Neural progenitor cell (in vitro differentiated cells): ENCODE measurements at regions not wholly inside any gene's neighbourhood (a gene's known extent, or its start where the extent isn't known, plus 50 kb on each side); places are given as distances from the start of the nearest gene placed in this dataset.
A peak's percentile ranks its signal among the peaks of the same experiment; 100 is the strongest.

Source experiments
- DNase-seq: peaks from one replicate; pipeline ENCODE4 v3.0.0-alpha.2; 2016; ENCODE audit warnings: low spot score
- H2AFZ ChIP-seq: fragments of 200-600 bp; sonication (generic); replicated peaks from 2 replicates; pipeline ENCODE4 v1.6.1; 2016; ENCODE audit warnings: antibody characterized with exemption
- H3F3A ChIP-seq: fragments of 200-600 bp; sonication (generic); 2 replicates; pipeline ENCODE4 v1.6.1; 2016; ENCODE audit warnings: antibody characterized with exemption, low read depth
- H3K27ac ChIP-seq: fragments of 200-600 bp; sonication (generic); 2 replicates; pipeline ENCODE4 v1.5.1; 2016; ENCODE audit warnings: mild to moderate bottlenecking
- H3K27me3 ChIP-seq: fragments of 200-600 bp; sonication (generic); 2 replicates; pipeline ENCODE4 v1.6.1; 2016; ENCODE audit warnings: mild to moderate bottlenecking, moderate library complexity
- H3K36me3 ChIP-seq: fragments of 200-600 bp; sonication (generic); 2 replicates; pipeline ENCODE4 v1.5.1; 2016
- H3K4me1 ChIP-seq: fragments of 200-600 bp; sonication (generic); 2 replicates; pipeline ENCODE4 v1.6.1; 2016; ENCODE audit warnings: mixed run types
- H3K4me2 ChIP-seq: fragments of 200-600 bp; sonication (generic); 2 replicates; pipeline ENCODE4 v1.6.1; 2016
- H3K4me3 ChIP-seq: fragments of 200-600 bp; sonication (generic); 2 replicates; pipeline ENCODE4 v1.5.1; 2016
- H3K79me2 ChIP-seq: fragments of 200-600 bp; sonication (generic); 2 replicates; pipeline ENCODE4 v1.6.1; 2016; ENCODE audit warnings: low read depth
- H3K9ac ChIP-seq: fragments of 200-600 bp; sonication (generic); 2 replicates; pipeline ENCODE4 v1.6.1; 2016
- H3K9me3 ChIP-seq: fragments of 200-600 bp; sonication (generic); 2 replicates; pipeline ENCODE4 v1.5.1; 2016; ENCODE audit warnings: low read depth
- H4K20me1 ChIP-seq: fragments of 200-600 bp; sonication (generic); 2 replicates; pipeline ENCODE4 v1.6.1; 2016; ENCODE audit warnings: low read depth
- H3K27ac Mint-ChIP-seq: 3 replicates; pipeline ENCODE4 v1.8.0; 2021; ENCODE audit warnings: mixed read lengths
- H3K27me3 Mint-ChIP-seq: 2 replicates; pipeline ENCODE4 v1.8.0; 2022; ENCODE audit warnings: low read depth, mild to moderate bottlenecking, inconsistent platforms, moderate library complexity, mixed read lengths; ENCODE audit not compliant: insufficient read depth
- H3K36me3 Mint-ChIP-seq: 3 replicates; pipeline ENCODE4 v1.8.0; 2021; ENCODE audit warnings: mixed read lengths
- H3K4me1 Mint-ChIP-seq: 3 replicates; pipeline ENCODE4 v1.8.0; 2021; ENCODE audit warnings: mixed read lengths
- H3K4me3 Mint-ChIP-seq: 3 replicates; pipeline ENCODE4 v1.8.0; 2021; ENCODE audit warnings: mild to moderate bottlenecking, moderate library complexity, mixed read lengths
- H3K9me3 Mint-ChIP-seq: 3 replicates; pipeline ENCODE4 v1.8.0; 2020; ENCODE audit warnings: mixed read lengths
- CTCF ChIP-seq: fragments of 200-600 bp; sonication (generic); IDR thresholded peaks from 2 replicates; pipeline ENCODE4 v1.5.1; 2017; ENCODE audit warnings: antibody characterized with exemption, mild to moderate bottlenecking
- EZH2 ChIP-seq: fragments of 200-600 bp; sonication (generic); IDR thresholded peaks from 2 replicates; pipeline ENCODE4 v1.6.1; 2017; ENCODE audit warnings: antibody characterized with exemption, mild to moderate bottlenecking, moderate library complexity
- EZH2phosphoT487 ChIP-seq: fragments of 200-600 bp; sonication (generic); IDR thresholded peaks from 2 replicates; pipeline ENCODE4 v1.6.1; 2017; ENCODE audit warnings: antibody characterized with exemption

GRCh38 chr7:98488167-98488566 is 87.3 kb upstream of the BAIAP2L1 start:
- H3K4me2 ChIP-seq = no peak overlapping the region
- H2AFZ ChIP-seq = no peak overlapping the region
- Mint-ChIP-seq H3K27me3 (peaks cover 10% of the 10 kb centered on the region), H3K27ac (no peak overlapping the region), H3K4me1 (no peaks in the 10 kb centered on the region), H3K4me3 (no peak overlapping the region), H3K9me3 (no peaks in the 10 kb centered on the region), H3K36me3 (no peaks in the 10 kb centered on the region)
- no peak overlapping the region for H3K27ac ChIP-seq
- H3K79me2 ChIP-seq = no peaks in the 10 kb centered on the region
- no peak overlapping the region for H3K4me3 ChIP-seq
- H3K9ac ChIP-seq = no peak overlapping the region
- H4K20me1 ChIP-seq = no peaks in the 10 kb centered on the region
- no peaks in the 10 kb centered on the region for H3K4me1 ChIP-seq
- no peaks in the 10 kb centered on the region for H3K9me3 ChIP-seq
- TF ChIP-seq EZH2phosphoT487 = no peak
- no peak for TF ChIP-seq EZH2
- TF ChIP-seq CTCF = no peak
- H3F3A ChIP-seq = no peaks in the 10 kb centered on the region
- no peaks in the 10 kb centered on the region for H3K36me3 ChIP-seq
- DNase-seq = no peak
- H3K27me3 ChIP-seq = no peaks in the 10 kb centered on the region

GRCh38 chr7:98483964-98484545 is 83.2 kb upstream of the BAIAP2L1 start:
- Histone ChIP-seq H3K4me2 (no peak overlapping the region), H3K4me3 (no peak overlapping the region), H2AFZ (peak overlapping the region; percentile 18), H3K4me1 (no peaks in the 10 kb centered on the region), H3K36me3 (no peaks in the 10 kb centered on the region), H3F3A (no peaks in the 10 kb centered on the region), H4K20me1 (no peaks in the 10 kb centered on the region), H3K9ac (no peak overlapping the region), H3K27ac (no peak overlapping the region), H3K27me3 (no peaks in the 10 kb centered on the region), H3K79me2 (no peaks in the 10 kb centered on the region), H3K9me3 (no peaks in the 10 kb centered on the region)
- Mint-ChIP-seq H3K4me1 (no peaks in the 10 kb centered on the region), H3K27me3 (peaks cover 7% of the 10 kb centered on the region), H3K36me3 (no peaks in the 10 kb centered on the region), H3K27ac (no peak overlapping the region), H3K9me3 (peaks cover 4% of the 10 kb centered on the region), H3K4me3 (no peak overlapping the region)
- DNase-seq = no peak
- TF ChIP-seq EZH2phosphoT487 = no peak
- no peak for TF ChIP-seq EZH2
- TF ChIP-seq CTCF = no peak

GRCh38 chr7:98483276-98483963 is 82.5 kb upstream of the BAIAP2L1 start:
- Mint-ChIP-seq H3K9me3 (peaks cover 4% of the 10 kb centered on the region), H3K4me3 (no peak overlapping the region), H3K27me3 (peaks cover 6% of the 10 kb centered on the region), H3K27ac (no peak overlapping the region), H3K4me1 (no peaks in the 10 kb centered on the region), H3K36me3 (no peaks in the 10 kb centered on the region)
- H3K27me3 ChIP-seq = no peaks in the 10 kb centered on the region
- H3K4me1 ChIP-seq = no peaks in the 10 kb centered on the region
- H3K4me3 ChIP-seq = no peak overlapping the region
- H3K9me3 ChIP-seq = no peaks in the 10 kb centered on the region
- H3F3A ChIP-seq = no peaks in the 10 kb centered on the region
- no peaks in the 10 kb centered on the region for H4K20me1 ChIP-seq
- DNase-seq = peak; percentile 39
- H3K4me2 ChIP-seq = no peak overlapping the region
- H3K79me2 ChIP-seq = no peaks in the 10 kb centered on the region
- no peak overlapping the region for H3K27ac ChIP-seq
- no peaks in the 10 kb centered on the region for H3K36me3 ChIP-seq
- no peak for TF ChIP-seq EZH2
- TF ChIP-seq CTCF = peak; percentile 16
- no peak for TF ChIP-seq EZH2phosphoT487
- H3K9ac ChIP-seq = no peak overlapping the region
- H2AFZ ChIP-seq = peak overlapping the region; percentile 18
